Bone marrow (tissue), 2 donors: ENCODE measurements at regions not wholly inside any gene's neighbourhood (a gene's known extent, or its start where the extent isn't known, plus 50 kb on each side); places are given as distances from the start of the nearest gene placed in this dataset.
"Not testable (repeated sequence)": the region's sequence is repeated elsewhere in the genome, so short reads cannot be mapped to it uniquely, and the experiment has no call there.

Experiments
- DNase-seq, 2 donors: peaks; one replicate each; lab custom pipeline; 2025; lab: John Stamatoyannopoulos, UW

DNA sequence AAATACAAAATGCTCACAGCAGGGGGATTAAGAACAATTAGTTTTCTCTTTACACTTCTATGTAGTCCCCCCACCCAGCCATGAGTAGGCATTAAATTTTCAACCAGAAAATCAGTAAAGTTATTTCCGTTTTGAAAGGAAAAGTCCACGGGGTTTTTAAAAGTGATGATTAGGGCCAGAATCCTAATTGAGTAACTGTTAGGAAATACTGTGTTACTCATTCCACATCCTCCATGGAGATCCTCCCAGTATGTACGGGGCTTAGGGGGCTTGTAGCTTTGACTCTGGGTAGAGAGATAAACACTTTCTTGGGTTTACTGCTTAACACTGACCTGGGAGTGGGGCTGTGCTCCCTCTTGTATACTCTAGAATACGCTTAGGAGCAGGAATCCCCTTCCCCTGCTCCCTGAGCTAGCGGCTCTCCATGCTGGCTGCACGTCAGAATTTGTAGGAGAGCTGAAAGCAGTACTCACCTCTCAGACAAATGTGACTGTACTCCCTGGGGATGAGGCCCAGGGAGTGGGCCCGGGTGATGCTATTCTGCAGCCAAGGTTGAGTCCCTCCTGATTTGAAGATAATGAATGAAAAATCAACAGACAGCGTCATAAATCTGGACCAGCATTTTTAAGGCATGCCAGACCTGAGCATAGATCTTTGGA lies 100.5 kb downstream of the SLC4A3 start:
- DNase-seq = no peak

- DNase-seq = no peak
These were observed 101.6 kb downstream of the SLC4A3 start for GRCh38 chr2:219728991-219729487.

- DNase-seq = no peak
These were observed 103.7 kb downstream of the SLC4A3 start for GRCh38 chr2:219731173-219731572.

GRCh38 chr2:219733106-219733505 lies 105.7 kb downstream of the SLC4A3 start:
- DNase-seq = no peak

- DNase-seq = no peak
These were observed 106.3 kb downstream of the SLC4A3 start for GRCh38 chr2:219733746-219734145.

- DNase-seq = no peak
These were observed 108.8 kb downstream of the SLC4A3 start for GRCh38 chr2:219736209-219736608.

GRCh38 chr2:219737270-219737691 lies 109.9 kb downstream of the SLC4A3 start:
- DNase-seq = no peak

DNA sequence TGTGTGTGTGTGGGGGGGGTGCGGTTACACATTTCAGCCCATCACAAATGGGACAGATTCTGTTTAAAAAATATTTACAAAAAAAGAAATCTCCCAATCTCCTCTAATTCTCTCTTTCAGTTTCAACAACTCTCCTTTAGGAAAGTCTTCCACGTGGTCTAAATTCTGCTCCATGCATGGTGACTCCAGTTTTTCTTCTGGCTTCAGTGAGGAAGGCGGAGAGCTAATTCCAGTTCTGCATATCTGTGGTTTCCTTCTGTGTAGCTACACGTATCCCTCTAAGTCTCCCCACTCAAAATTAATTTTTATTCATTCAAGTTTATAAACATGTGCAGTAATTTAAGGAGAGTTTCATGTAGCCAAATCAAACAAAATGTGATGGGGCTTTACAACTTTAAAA lies 111.6 kb downstream of the SLC4A3 start:
- no peak for DNase-seq

DNA sequence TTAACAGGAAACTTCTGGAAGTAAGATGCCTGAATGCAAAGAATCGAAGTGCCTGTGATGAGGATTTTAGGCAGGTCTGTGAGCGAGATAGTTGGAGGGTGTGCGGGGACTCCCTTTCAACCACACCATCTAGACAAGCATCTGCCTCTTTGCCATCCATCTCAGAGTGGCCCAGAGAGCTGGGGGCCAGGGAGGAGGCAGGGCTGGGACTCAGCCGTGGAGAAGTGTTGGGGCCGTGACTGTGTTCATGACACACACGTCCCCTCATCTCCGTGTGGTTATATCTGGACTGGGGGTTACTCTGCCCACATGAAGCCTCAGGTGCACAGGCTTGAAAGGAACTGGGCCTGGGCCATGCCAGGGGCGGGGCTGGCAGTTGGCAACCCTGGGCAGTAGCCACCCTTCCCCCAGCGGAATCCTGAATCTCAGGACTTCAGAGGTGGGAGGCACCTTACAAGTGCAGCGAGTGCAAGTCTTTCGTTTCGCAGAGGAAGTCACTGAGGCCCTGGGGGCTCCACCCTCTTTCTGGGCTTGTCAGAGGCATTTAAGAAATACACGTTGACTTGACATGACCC lies 112.5 kb downstream of the SLC4A3 start:
- DNase-seq = no peak

- no peak for DNase-seq
These were observed 116.1 kb downstream of the SLC4A3 start for GRCh38 chr2:219743548-219743947.

- no peak for DNase-seq
These were observed 116.6 kb downstream of the SLC4A3 start for GRCh38 chr2:219744066-219744465.

- no peak for DNase-seq
These were observed 117.2 kb downstream of the SLC4A3 start for GRCh38 chr2:219744600-219744999.

- DNase-seq = no peak
These were observed 120.2 kb downstream of the SLC4A3 start for GRCh38 chr2:219747637-219748036.

- no peak for DNase-seq
These were observed 121.5 kb downstream of the SLC4A3 start for GRCh38 chr2:219748671-219749570.

DNA sequence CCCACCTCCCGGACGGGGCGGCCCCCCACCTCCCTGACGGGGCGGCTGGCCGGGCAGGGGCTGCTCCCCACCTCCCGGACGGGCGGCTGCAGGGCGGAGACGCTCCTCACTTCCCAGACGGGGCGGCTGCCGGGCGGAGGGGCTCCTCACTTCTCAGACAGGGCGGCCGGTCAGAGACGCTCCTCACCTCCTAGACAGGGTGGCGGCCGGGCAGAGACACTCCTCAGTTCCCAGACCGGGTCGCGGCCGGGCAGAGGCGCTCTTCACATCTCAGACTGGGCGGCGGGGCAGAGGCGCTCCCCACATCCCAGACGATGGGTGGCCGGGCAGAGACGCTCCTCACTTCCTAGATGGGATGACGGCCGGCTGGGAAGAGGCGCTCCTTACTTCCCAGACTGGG lies 123.7 kb downstream of the SLC4A3 start:
- DNase-seq = not testable (repeated sequence)

DNA sequence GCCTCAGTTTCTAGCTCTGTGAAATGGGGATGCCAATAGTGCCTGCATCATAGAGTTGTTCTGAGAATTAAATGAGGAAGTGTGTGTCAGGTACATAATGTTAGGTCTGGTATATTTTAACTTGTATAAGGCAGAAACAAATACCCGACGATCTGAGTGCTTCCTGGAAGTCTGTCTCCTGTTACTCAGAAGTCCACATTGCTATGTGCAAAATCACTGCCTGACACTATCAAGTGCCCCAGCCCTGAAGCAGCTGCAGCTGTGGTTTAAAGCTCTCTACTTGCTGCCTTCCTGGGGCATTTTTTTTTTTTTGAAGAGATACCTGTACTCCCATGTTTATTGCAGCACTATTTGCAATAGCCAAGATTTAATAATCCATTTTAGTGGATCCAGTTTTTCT lies 125.3 kb downstream of the SLC4A3 start:
- no peak for DNase-seq

GRCh38 chr2:219758907-219759680 lies 131.7 kb downstream of the SLC4A3 start:
- DNase-seq = no peak

GRCh38 chr2:219759801-219760200 lies 132.4 kb downstream of the SLC4A3 start:
- DNase-seq = no peak

DNA sequence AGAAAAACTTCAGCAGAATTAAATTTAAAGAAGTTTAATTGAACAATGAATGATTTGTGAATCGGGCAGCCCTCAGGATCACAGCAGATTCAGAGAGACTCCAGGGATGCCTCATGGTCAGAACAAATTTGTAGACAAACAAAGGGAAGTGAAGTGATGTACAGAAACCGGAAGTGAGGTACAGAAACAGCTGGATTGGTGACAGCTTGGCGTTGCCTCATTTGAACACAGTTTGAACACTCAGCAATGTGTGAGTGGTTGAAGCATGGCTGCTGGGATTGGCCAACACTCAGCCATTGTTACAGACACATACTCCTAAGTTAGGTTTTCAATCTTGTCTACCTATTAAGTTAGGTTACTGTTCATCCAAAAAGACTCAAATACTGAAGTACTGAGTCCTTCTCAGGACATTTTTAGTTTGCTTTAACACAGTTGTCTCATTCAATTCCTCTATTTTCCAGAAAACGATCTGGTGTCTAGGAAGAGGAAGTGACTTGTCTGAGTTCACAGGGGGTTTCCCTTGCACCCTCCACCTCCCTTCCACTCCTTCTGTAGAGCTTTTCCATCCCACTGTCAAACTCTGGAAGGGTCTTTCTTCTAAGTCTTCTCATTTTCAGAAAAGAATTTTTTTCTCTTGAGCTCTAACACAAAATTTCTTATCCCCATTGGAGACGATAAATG lies 137.9 kb downstream of the SLC4A3 start:
- no peak for DNase-seq

- DNase-seq = no peak
These were observed 139.2 kb downstream of the SLC4A3 start for GRCh38 chr2:219766658-219767057.
